GM12878 (cell line): ENCODE measurements at regions not wholly inside any gene's neighbourhood (a gene's known extent, or its start where the extent isn't known, plus 50 kb on each side); places are given as distances from the start of the nearest gene placed in this dataset.
"Not testable (repeated sequence)": the region's sequence is repeated elsewhere in the genome, so short reads cannot be mapped to it uniquely, and the experiment has no call there.

Source experiments
- ATAC-seq: fragments of 200-7000 bp; cut with Tn5 transposase; 3 replicates; pipeline ENCODE4 v1.9.1; 2020; ENCODE audit warnings: mild to moderate bottlenecking, moderate library complexity
- BruUV-seq: library from RNA; stranded (reverse); fragments of 400-500 nt; replicated peaks from 2 replicates; lab custom pipeline; 2021; lab: Mats Ljungman, UMichigan
- CTCF ChIA-PET: fragments of 300-600 bp; sonication (Branson Sonifier 250); formaldehyde crosslinking; extraction: SDS; loops from one replicate; lab custom pipeline; 2021; ENCODE audit warnings: inconsistent platforms; lab: Yijun Ruan, JAX
- POLR2A ChIA-PET: fragments of 350-600 bp; formaldehyde crosslinking; extraction: SDS; loops from one replicate; lab custom pipeline; 2021; ENCODE audit warnings: inconsistent platforms; lab: Charles Lee
- RAD21 ChIA-PET: fragments of 300-600 bp; sonication (Branson Sonifier 250); formaldehyde crosslinking; loops from one replicate; lab custom pipeline; 2023; ENCODE audit warnings: antibody characterized with exemption; ENCODE audit not compliant: unreplicated experiment; lab: Charles Lee
- SMC1A ChIA-PET: fragments of 300-600 bp; sonication (Branson Sonifier 250); formaldehyde crosslinking; loops from one replicate; lab custom pipeline; 2023; ENCODE audit not compliant: unreplicated experiment, uncharacterized antibody; lab: Charles Lee
- DNase-seq: peaks from one replicate; pipeline ENCODE4 v3.0.0-alpha.2; 2011; ENCODE audit warnings: low read depth, low spot score
- FAIRE-seq: peaks from 3 replicates; lab custom pipeline; 2011; peaks lifted over from hg19 to GRCh38; lab: Jason Lieb, UNC
- H2AFZ ChIP-seq: 2 replicates; pipeline ENCODE4 v1.6.0; 2011; ENCODE audit warnings: low read depth, low read length, control low read depth; ENCODE audit not compliant: control insufficient read depth
- H3K27ac ChIP-seq: 2 replicates; pipeline ENCODE4 v1.5.1; 2011; ENCODE audit warnings: control low read depth; ENCODE audit not compliant: control insufficient read depth, insufficient read depth
- H3K27me3 ChIP-seq, 2 experiments: replicated peaks in 1 of 2; 2 replicates each; pipeline versions ENCODE4 v1.6.0 to v1.6.1; 2011; ENCODE audit warnings: low read length in 1 of 2; ENCODE audit not compliant: control insufficient read depth in 2 of 2, insufficient read depth in 2 of 2
- H3K36me3 ChIP-seq, 2 experiments: 2 replicates each; pipeline ENCODE4 v1.5.1; 2011; ENCODE audit warnings: low read length in 1 of 2; ENCODE audit not compliant: control insufficient read depth in 2 of 2, insufficient read depth in 2 of 2
- H3K4me1 ChIP-seq: 2 replicates; pipeline ENCODE4 v1.6.1; 2011; ENCODE audit warnings: mild to moderate bottlenecking, low read length, moderate library complexity, mixed read lengths; ENCODE audit not compliant: control insufficient read depth, insufficient read depth
- H3K4me2 ChIP-seq: 2 replicates; pipeline ENCODE4 v1.6.0; 2011; ENCODE audit warnings: control low read depth; ENCODE audit not compliant: control insufficient read depth, insufficient read depth
- H3K4me3 ChIP-seq: fragments of 200-600 bp; sonication (generic); 2 replicates; pipeline ENCODE4 v1.5.1; 2016
- H3K79me2 ChIP-seq: 2 replicates; pipeline ENCODE4 v1.6.0; 2011; ENCODE audit warnings: low read length; ENCODE audit not compliant: control insufficient read depth, insufficient read depth
- H3K9ac ChIP-seq: 2 replicates; pipeline ENCODE4 v1.8.0; 2011; ENCODE audit warnings: low read length, control low read depth, mixed read lengths; ENCODE audit not compliant: control insufficient read depth, insufficient read depth
- H3K9me3 ChIP-seq: replicated peaks from 3 replicates; pipeline ENCODE4 v1.5.1; 2011; ENCODE audit warnings: mild to moderate bottlenecking, low read length; ENCODE audit not compliant: control insufficient read depth, insufficient read depth
- H4K20me1 ChIP-seq: 2 replicates; pipeline ENCODE4 v1.6.0; 2011; ENCODE audit not compliant: control insufficient read depth, insufficient read depth
- CBX5 ChIP-seq: sonication (generic); IDR thresholded peaks from 2 replicates; pipeline ENCODE4 v1.6.1; 2016; ENCODE audit warnings: low read depth, moderate library complexity, mild to moderate bottlenecking, inconsistent platforms
- EED ChIP-seq: sonication (generic); IDR thresholded peaks from 2 replicates; pipeline ENCODE4 v1.6.1; 2016; ENCODE audit warnings: antibody characterized with exemption, low read depth
- ETV6 ChIP-seq, 2 experiments: fragments of 450-650 bp in 1 of 2; IDR thresholded peaks in 1 of 2; conservative IDR thresholded peaks in 1 of 2; 2 replicates each; pipeline ENCODE4 v1.6.1; 2014; ENCODE audit warnings: antibody characterized with exemption in 1 of 2, borderline replicate concordance in 1 of 2, low read depth in 1 of 2, mild to moderate bottlenecking in 1 of 2, moderate library complexity in 1 of 2
- WGBS: methylation state at CpG from one replicate; pipeline ENCODE4 v1.1.6; 2016; ENCODE audit warnings: low lambda C conversion rate; ENCODE audit not compliant: insufficient replicate concordance, insufficient coverage; ENCODE audit errors: missing lambda C conversion rate; 5-methylcytosine and 5-hydroxymethylcytosine counted together
- in situ Hi-C: fragments of 300-500 bp; cut with MboI; formaldehyde crosslinking; loops from 9 replicates; pipeline ENCODE4 v1.14.3; 2018; ENCODE audit warnings: mixed read lengths
- intact Hi-C: fragments of 100-400 bp; cut with micrococcal nuclease; formaldehyde crosslinking; loops from one replicate; pipeline ENCODE4 v1.14.2; 2022; ENCODE audit not compliant: unreplicated experiment
- TF ChIP-seq, protein P1 (sequence below): IDR thresholded peaks from 2 replicates; pipeline ENCODE4 v1.6.1; 2012; ENCODE audit warnings: low read depth, low read length, improper control_type of control experiment
- TF ChIP-seq, protein P2 (sequence below): fragments of 450-650 bp; IDR thresholded peaks from 2 replicates; pipeline ENCODE4 v1.6.1; 2017; ENCODE audit warnings: mild to moderate bottlenecking, moderate library complexity

DNA sequence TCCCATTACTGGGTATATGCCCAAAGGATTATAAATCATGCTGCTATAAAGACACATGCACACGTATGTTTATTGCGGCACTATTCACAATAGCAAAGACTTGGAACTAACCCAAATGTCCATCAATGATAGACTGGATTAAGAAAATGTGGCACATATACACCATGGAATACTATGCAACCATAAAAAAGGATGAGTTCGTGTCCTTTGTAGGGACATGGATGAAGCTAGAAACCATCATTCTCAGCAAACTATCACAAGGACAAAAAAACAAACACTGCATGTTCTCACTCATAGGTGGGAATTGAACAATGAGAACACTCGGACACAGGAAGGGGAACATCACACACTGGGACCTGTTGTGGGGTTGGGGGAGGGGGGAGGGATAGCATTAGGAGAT is 188.3 kb downstream of the SPTSSA start:
- ATAC-seq, H3K27ac ChIP-seq, H3K27me3 ChIP-seq, H2AFZ ChIP-seq, H4K20me1 ChIP-seq, in situ Hi-C loops, H3K9me3 ChIP-seq, CTCF ChIA-PET, H3K4me3 ChIP-seq, POLR2A ChIA-PET, RAD21 ChIA-PET, H3K36me3 ChIP-seq, FAIRE-seq, H3K4me1 ChIP-seq, H3K4me2 ChIP-seq, H3K9ac ChIP-seq, BruUV-seq, H3K79me2 ChIP-seq, SMC1A ChIA-PET, DNase-seq, intact Hi-C loops: not testable (repeated sequence)
- WGBS: 40% methylated on average over 2 of the region's 4 CpGs

DNA sequence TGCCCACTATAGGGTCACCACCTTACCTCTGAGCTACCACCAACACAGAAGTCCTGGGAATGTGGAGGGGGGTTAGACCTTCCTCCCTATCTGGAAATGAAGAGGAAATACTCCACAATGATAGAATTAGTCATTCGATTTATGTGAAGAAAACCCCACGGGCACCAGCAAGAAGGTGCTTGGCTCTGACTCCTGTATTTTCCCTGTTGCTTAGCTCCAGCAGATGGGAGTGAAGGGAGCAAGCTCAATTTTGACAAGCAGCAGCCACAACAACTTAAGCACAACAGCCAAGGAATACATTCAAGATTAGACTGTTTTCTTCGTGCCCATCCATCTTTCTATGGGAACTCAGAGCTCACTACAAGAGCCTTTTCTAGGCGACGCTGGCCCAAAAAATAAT is 191.7 kb downstream of the SPTSSA start:
- FAIRE-seq (no peak), DNase-seq (no peak), ATAC-seq (no peak)
- Histone ChIP-seq H2AFZ (no peak overlapping the region), H3K9me3 (no peaks in the 10 kb centered on the region), H3K4me2 (no peak overlapping the region), H3K4me3 (no peak overlapping the region), H4K20me1 (no peaks in the 10 kb centered on the region), H3K79me2 (no peaks in the 10 kb centered on the region), H3K36me3 (no peaks in the 10 kb centered on the region), H3K27me3 (no peaks in the 10 kb centered on the region), H3K4me1 (no peaks in the 10 kb centered on the region), H3K9ac (no peak overlapping the region), H3K27ac (no peak overlapping the region)
- BruUV-seq: no TSS peak
- ChIA-PET RAD21 (no interaction called here), POLR2A (interaction anchor here (0.6 kb wide), 2 partner anchors 205 to 247 kb away, joined by 3 to 4 read pairs; no protein-coding TSS in a partner anchor), CTCF (interaction anchor here (0.7 to 1.9 kb wide), 2 partner anchors 31 to 208 kb away, joined by 3 to 6 read pairs; no protein-coding TSS in a partner anchor), SMC1A (interaction anchor here (0.6 to 1.2 kb wide), 2 partner anchors 16 to 27 kb away, joined by 3 read pairs; no protein-coding TSS in a partner anchor)
- TF ChIP-seq EED (no peak), CBX5 (no peak), ETV6 (conservative IDR thresholded peaks at IDR 0.05 in 1 of 2, IDR thresholded peaks at IDR 0.05 in 1 of 2; ENCODE audit: borderline replicate concordance in 1 of 2, low read depth in 1 of 2) (no peak)
- TF ChIP-seq, protein P1, sequence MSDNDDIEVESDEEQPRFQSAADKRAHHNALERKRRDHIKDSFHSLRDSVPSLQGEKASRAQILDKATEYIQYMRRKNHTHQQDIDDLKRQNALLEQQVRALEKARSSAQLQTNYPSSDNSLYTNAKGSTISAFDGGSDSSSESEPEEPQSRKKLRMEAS: no peak
- TF ChIP-seq, protein P2, sequence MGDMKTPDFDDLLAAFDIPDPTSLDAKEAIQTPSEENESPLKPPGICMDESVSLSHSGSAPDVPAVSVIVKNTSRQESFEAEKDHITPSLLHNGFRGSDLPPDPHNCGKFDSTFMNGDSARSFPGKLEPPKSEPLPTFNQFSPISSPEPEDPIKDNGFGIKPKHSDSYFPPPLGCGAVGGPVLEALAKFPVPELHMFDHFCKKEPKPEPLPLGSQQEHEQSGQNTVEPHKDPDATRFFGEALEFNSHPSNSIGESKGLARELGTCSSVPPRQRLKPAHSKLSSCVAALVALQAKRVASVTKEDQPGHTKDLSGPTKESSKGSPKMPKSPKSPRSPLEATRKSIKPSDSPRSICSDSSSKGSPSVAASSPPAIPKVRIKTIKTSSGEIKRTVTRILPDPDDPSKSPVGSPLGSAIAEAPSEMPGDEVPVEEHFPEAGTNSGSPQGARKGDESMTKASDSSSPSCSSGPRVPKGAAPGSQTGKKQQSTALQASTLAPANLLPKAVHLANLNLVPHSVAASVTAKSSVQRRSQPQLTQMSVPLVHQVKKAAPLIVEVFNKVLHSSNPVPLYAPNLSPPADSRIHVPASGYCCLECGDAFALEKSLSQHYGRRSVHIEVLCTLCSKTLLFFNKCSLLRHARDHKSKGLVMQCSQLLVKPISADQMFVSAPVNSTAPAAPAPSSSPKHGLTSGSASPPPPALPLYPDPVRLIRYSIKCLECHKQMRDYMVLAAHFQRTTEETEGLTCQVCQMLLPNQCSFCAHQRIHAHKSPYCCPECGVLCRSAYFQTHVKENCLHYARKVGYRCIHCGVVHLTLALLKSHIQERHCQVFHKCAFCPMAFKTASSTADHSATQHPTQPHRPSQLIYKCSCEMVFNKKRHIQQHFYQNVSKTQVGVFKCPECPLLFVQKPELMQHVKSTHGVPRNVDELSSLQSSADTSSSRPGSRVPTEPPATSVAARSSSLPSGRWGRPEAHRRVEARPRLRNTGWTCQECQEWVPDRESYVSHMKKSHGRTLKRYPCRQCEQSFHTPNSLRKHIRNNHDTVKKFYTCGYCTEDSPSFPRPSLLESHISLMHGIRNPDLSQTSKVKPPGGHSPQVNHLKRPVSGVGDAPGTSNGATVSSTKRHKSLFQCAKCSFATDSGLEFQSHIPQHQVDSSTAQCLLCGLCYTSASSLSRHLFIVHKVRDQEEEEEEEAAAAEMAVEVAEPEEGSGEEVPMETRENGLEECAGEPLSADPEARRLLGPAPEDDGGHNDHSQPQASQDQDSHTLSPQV: no peak
- 34% methylated on average over 5 of the region's 5 CpGs for WGBS
- intact Hi-C loops: no loop called here
- in situ Hi-C loops: no loop called here
